ENCODE measurements at regions not wholly inside any gene's neighbourhood (a gene's known extent, or its start where the extent isn't known, plus 50 kb on each side); places are given as distances from the start of the nearest gene placed in this dataset.

- TF ChIP-seq CTCF (IDR thresholded peaks at IDR 0.05), result no peak
- TF ChIP-seq POLR2A (IDR thresholded peaks at IDR 0.05), result no peak
- no peak for TF ChIP-seq EP300 (IDR thresholded peaks at IDR 0.05)
These were observed 190.9 kb downstream of the ADAMTS15 start for GRCh38 chr11:130639369-130639768.
